Activated T-helper 2 cell treated with anti-CD3 and anti-CD28 coated beads, Interferon-gamma antibody, Interleukin-2, Interleukin-4, amounts not matched to agents 10 μg/mL and 5 μg/mL and 100 μg/mL, durations not matched to agents 14 hours and 24 hours and 36 hours (primary cell): ENCODE measurements at regions not wholly inside any gene's neighbourhood (a gene's known extent, or its start where the extent isn't known, plus 50 kb on each side); places are given as distances from the start of the nearest gene placed in this dataset.
"Not testable (repeated sequence)": the region's sequence is repeated elsewhere in the genome, so short reads cannot be mapped to it uniquely, and the experiment has no call there.

Source experiments
- DNase-seq: peaks from one replicate; pipeline ENCODE4 v3.0.0; 2021; ENCODE audit warnings: low spot score
- H3K27ac Mint-ChIP-seq: one replicate; pipeline ENCODE4 v1.8.0; 2021; ENCODE audit warnings: mixed read lengths
- H3K27me3 Mint-ChIP-seq: one replicate; pipeline ENCODE4 v1.8.0; 2021; ENCODE audit warnings: low read depth, mixed read lengths
- H3K36me3 Mint-ChIP-seq: one replicate; pipeline ENCODE4 v1.8.0; 2021; ENCODE audit warnings: low read depth, mixed read lengths
- H3K4me1 Mint-ChIP-seq: one replicate; pipeline ENCODE4 v1.8.0; 2021; ENCODE audit warnings: low read depth, mixed read lengths
- H3K4me3 Mint-ChIP-seq: one replicate; pipeline ENCODE4 v1.8.0; 2021; ENCODE audit warnings: low read depth, mild to moderate bottlenecking, moderate library complexity, mixed read lengths
- H3K9me3 Mint-ChIP-seq: one replicate; pipeline ENCODE4 v1.8.0; 2021; ENCODE audit warnings: mixed read lengths
- intact Hi-C: fragments of 100-400 bp; cut with micrococcal nuclease; formaldehyde crosslinking; loops from one replicate; pipeline ENCODE4 v1.15.1; 2023

- intact Hi-C loops: no loop called here
- Mint-ChIP-seq H3K9me3 (no peaks in the 10 kb centered on the region), H3K27ac (no peak overlapping the region), H3K36me3 (no peaks in the 10 kb centered on the region), H3K4me3 (no peak overlapping the region), H3K27me3 (no peaks in the 10 kb centered on the region), H3K4me1 (no peaks in the 10 kb centered on the region)
- no peak for DNase-seq
These were observed 336.2 kb downstream of the SLC7A11 start for GRCh38 chr4:137905930-137906329.

GRCh38 chr4:137901114-137901513, 341.0 kb downstream of the SLC7A11 start:
- Mint-ChIP-seq H3K27me3 (no peaks in the 10 kb centered on the region), H3K36me3 (no peaks in the 10 kb centered on the region)
- intact Hi-C loops: no loop called here

DNA sequence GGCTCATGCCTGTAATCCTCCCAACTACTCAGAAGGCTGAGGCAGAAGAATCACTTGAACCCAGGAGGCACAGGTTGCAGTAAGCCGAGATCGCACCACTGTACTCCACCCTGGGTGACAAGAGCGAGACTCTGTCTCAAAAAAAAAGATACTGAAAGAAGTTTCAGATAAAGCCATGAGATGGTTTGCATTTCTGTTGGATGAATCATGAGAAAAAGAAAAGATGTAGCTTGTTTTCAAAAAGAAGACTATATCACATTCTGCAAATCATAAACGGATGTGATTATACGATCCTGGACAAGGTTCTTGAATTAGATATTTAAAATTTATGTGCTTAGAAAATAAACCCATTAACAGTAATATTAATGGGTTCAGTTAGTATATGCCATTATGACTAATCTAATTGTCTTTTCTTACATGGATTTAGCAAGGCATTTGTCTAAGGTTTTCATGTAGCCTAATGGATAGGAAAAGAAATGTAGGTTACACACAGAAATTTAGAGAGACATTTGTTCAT, 345.9 kb downstream of the SLC7A11 start:
- Mint-ChIP-seq H3K27me3 (no peaks in the 10 kb centered on the region), H3K4me1 (no peaks in the 10 kb centered on the region), H3K4me3 (no peak overlapping the region), H3K27ac (no peak overlapping the region), H3K9me3 (no peaks in the 10 kb centered on the region), H3K36me3 (no peaks in the 10 kb centered on the region)
- DNase-seq: no peak
- intact Hi-C loops: no loop called here

More at GRCh38 chr4:137901114-137901513, 341.0 kb downstream of the SLC7A11 start:
- H3K4me1 Mint-ChIP-seq: no peaks in the 10 kb centered on the region
- H3K27ac Mint-ChIP-seq: no peak overlapping the region
- H3K4me3 Mint-ChIP-seq: no peak overlapping the region
- DNase-seq: no peak
- H3K9me3 Mint-ChIP-seq: no peaks in the 10 kb centered on the region

DNA sequence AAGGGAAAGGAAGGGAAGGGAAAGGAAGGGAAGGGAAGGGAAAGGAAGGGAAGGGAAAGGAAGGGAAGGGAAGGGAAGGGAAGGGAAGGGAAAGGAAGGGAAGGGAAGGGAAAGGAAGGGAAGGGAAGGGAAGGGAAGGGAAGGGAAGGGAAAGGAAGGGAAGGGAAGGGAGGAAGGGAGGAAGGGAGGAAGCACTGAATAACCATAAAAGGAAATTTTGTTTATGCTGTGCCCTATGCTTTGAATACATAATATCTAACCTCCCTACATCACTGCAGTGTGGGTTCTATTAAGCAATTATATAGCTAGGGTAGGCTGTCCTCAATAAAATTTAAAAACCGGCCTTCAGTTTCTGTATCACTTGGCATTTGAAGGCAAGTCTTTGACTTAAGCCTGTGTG, 346.6 kb downstream of the SLC7A11 start:
- H3K9me3 Mint-ChIP-seq, H3K36me3 Mint-ChIP-seq, H3K4me3 Mint-ChIP-seq, H3K27ac Mint-ChIP-seq, DNase-seq, H3K27me3 Mint-ChIP-seq, H3K4me1 Mint-ChIP-seq, intact Hi-C loops: not testable (repeated sequence)

DNA sequence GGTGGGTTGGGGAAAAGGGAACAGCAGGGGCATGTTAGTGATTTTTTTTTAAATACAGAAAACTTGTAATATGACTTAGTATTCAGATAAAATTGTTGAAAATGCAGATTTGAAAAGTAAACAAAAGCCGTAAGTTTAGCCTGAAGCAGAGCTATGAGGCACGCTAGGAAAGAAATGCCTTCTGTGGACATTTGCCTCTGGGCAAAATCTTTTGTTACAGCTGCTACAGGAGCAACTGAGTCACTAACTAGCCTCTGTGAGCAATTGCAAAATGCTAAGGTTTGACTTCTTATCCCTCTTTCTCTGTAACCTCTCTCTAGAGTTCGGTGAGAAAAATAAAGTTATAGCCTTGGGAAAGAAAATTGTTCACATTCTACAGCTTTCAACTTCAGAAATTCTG, 350.0 kb downstream of the SLC7A11 start:
- intact Hi-C loops: no loop called here
- Mint-ChIP-seq H3K4me3 (no peak overlapping the region), H3K4me1 (no peaks in the 10 kb centered on the region), H3K36me3 (no peaks in the 10 kb centered on the region), H3K9me3 (no peaks in the 10 kb centered on the region), H3K27me3 (no peaks in the 10 kb centered on the region), H3K27ac (no peak overlapping the region)
- no peak for DNase-seq

- intact Hi-C loops: no loop called here
These were observed 351.3 kb downstream of the SLC7A11 start for GRCh38 chr4:137890812-137891211.

DNA sequence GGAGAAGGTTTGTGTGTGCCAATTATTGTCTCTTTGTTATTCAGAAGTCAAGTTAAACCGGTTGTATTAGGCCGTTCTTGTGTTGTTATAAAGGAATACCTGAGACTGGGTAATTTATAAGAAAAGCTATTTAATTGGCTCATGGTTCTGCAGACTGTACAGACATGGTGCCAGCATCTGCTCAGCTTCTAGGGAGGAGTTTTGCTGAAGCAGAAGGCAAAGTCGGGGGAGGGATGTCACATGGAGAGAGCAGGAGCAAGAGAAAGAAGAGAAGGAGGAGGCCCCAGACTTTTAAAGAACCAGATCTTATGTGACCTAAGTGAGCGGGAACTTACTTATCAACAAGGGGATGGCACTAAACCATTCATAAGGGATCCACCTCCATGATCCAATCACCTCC, 349.3 kb upstream of the PCDH18 start:
- intact Hi-C loops: no loop called here
- Mint-ChIP-seq H3K27me3 (no peaks in the 10 kb centered on the region), H3K9me3 (no peaks in the 10 kb centered on the region), H3K27ac (no peak overlapping the region), H3K4me1 (no peaks in the 10 kb centered on the region), H3K36me3 (no peaks in the 10 kb centered on the region), H3K4me3 (no peak overlapping the region)
- no peak for DNase-seq

More at GRCh38 chr4:137890812-137891211, 351.3 kb downstream of the SLC7A11 start:
- no peak for DNase-seq
- H3K27ac Mint-ChIP-seq: no peak overlapping the region
- H3K27me3 Mint-ChIP-seq: no peaks in the 10 kb centered on the region
- H3K4me3 Mint-ChIP-seq: no peak overlapping the region
- no peaks in the 10 kb centered on the region for H3K9me3 Mint-ChIP-seq
- H3K36me3 Mint-ChIP-seq: no peaks in the 10 kb centered on the region
- no peaks in the 10 kb centered on the region for H3K4me1 Mint-ChIP-seq

DNA sequence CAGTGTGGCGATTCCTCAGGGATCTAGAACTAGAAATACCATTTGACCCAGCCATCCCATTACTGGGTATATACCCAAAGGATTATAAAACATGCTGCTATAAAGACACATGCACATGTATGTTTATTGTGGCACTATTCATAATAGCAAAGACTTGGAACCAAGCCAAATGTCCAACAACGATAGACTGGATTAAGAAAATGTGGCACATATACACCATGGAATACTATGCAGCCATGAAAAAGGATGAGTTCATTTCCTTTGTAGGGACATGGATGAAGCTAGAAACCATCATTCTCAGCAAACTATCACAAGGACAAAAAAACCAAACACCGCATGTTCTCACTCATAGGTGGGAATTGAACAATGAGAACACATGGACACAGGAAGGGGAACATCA, 335.8 kb upstream of the PCDH18 start:
- DNase-seq, H3K27ac Mint-ChIP-seq, H3K27me3 Mint-ChIP-seq, H3K36me3 Mint-ChIP-seq, intact Hi-C loops, H3K9me3 Mint-ChIP-seq, H3K4me1 Mint-ChIP-seq, H3K4me3 Mint-ChIP-seq: not testable (repeated sequence)

DNA sequence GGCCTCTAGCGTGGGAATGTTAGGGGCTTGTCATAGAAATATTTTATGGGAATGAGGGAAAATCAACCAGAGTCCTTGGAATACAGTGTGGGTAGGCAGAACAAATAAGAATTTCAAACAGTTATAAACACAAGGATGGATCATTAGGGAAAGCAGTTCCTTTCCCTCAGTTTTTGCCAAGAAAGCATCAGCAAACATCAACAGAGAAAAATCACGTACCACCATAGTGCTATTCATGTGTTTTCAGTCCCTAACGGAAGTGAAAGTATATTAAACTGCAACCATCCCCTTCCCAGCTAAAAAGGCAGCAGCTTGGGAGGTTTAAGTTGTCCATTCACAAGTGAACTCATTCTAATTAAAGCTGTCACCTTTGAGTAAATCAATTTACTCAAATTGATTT, 334.4 kb upstream of the PCDH18 start:
- Mint-ChIP-seq H3K27ac (no peak overlapping the region), H3K9me3 (peaks cover 9% of the 10 kb centered on the region), H3K4me3 (no peak overlapping the region), H3K36me3 (no peaks in the 10 kb centered on the region), H3K27me3 (no peaks in the 10 kb centered on the region), H3K4me1 (no peaks in the 10 kb centered on the region)
- intact Hi-C loops: no loop called here
- DNase-seq: no peak

DNA sequence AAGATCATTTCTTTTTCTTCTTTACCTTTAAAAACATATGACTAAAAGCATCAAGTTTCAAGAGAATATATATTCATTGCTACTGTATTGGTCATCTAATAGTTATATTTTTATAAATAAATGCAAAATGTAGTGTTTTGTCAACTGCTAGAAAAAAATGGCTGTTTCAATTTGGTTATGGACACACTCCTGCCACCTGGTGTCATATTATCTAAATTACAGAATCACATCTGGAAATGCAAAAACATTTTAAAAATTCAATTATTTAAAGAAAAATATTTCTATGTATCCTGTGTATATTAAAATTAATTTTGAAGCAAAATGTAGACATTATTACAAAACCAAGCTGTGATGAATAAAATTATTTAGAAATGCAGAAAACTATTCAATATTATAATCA, 329.4 kb upstream of the PCDH18 start:
- no peaks in the 10 kb centered on the region for H3K36me3 Mint-ChIP-seq
- intact Hi-C loops: no loop called here
- H3K27me3 Mint-ChIP-seq: no peaks in the 10 kb centered on the region
- no peak for DNase-seq
- H3K4me1 Mint-ChIP-seq: no peaks in the 10 kb centered on the region
- H3K9me3 Mint-ChIP-seq: peaks cover 3% of the 10 kb centered on the region
- H3K27ac Mint-ChIP-seq: no peak overlapping the region
- no peak overlapping the region for H3K4me3 Mint-ChIP-seq

DNA sequence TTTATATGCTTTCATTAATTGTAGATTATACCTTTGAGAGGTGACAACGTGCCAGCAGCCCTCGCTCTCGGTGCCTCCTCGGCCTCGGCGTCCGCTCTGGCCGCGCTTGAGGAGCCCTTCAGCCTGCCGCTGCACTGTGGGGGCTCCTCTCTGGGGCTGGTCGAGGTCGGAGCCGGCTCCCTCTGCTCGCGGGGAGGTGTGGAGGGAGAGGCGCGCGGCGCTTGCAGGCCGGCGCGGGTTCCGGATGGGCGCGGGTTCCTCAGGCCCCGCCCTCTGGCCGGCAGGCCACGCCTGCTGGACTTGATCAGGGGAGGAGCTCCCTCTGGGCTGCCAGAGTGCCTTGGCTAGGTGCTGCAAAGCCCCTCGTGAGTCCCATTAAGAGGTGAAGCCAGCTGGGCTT, 321.1 kb upstream of the PCDH18 start:
- no peaks in the 10 kb centered on the region for H3K4me1 Mint-ChIP-seq
- H3K27me3 Mint-ChIP-seq: no peaks in the 10 kb centered on the region
- intact Hi-C loops: no loop called here
- DNase-seq: no peak
- no peaks in the 10 kb centered on the region for H3K36me3 Mint-ChIP-seq
- peaks cover 12% of the 10 kb centered on the region for H3K9me3 Mint-ChIP-seq
- no peak overlapping the region for H3K4me3 Mint-ChIP-seq
- H3K27ac Mint-ChIP-seq: no peak overlapping the region

DNA sequence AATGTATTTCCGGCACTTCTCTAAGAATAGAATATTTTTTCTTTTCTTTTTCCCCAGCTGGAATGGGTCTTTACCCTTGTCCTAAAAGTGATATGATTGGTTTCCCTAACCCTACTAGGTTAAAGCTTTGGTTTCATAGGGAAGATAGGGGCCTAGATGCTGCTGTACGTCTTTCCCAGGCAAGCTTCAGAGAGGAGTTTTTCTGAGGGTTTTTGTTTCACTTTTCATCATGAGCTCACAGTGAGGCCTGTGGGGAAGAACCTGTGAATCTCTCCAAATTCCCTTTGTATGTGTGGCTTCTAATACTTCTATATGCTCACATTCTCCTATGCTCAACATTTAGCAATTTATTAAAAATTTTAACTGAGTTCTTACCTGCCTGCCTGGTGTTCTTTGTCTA, 320.0 kb upstream of the PCDH18 start:
- Mint-ChIP-seq H3K4me1 (no peaks in the 10 kb centered on the region), H3K27me3 (no peaks in the 10 kb centered on the region), H3K36me3 (no peaks in the 10 kb centered on the region), H3K9me3 (peaks cover 12% of the 10 kb centered on the region), H3K27ac (no peak overlapping the region), H3K4me3 (no peak overlapping the region)
- intact Hi-C loops: no loop called here
- DNase-seq: no peak

GRCh38 chr4:137851435-137851834, 319.1 kb upstream of the PCDH18 start:
- H3K9me3 Mint-ChIP-seq: peaks cover 12% of the 10 kb centered on the region
- H3K36me3 Mint-ChIP-seq: no peaks in the 10 kb centered on the region
- H3K27ac Mint-ChIP-seq: no peak overlapping the region
- no peaks in the 10 kb centered on the region for H3K27me3 Mint-ChIP-seq
- no peak for DNase-seq
- no peaks in the 10 kb centered on the region for H3K4me1 Mint-ChIP-seq
- intact Hi-C loops: no loop called here
- H3K4me3 Mint-ChIP-seq: no peak overlapping the region

DNA sequence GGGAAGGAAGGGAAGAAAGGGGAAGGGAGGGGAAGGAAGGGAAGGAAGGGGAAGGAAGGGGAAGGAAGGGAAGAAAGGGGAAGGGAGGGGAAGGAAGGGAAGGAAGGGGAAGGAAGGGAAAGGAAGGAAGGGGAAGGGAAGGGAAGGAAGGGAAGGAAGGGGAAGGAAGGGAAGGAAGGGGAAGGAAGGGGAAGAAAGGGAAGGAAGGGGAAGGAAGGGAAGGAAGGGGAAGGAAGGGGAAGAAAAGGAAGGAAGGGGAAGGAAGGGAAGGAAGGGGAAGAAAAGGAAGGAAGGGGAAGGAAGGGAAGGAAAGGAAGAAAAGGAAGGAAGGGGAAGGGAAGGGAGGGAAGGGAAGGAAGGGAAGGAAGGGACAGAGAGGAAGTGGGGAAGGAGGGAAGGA, 295.7 kb upstream of the PCDH18 start:
- DNase-seq, intact Hi-C loops, H3K4me1 Mint-ChIP-seq, H3K36me3 Mint-ChIP-seq, H3K9me3 Mint-ChIP-seq, H3K4me3 Mint-ChIP-seq, H3K27me3 Mint-ChIP-seq, H3K27ac Mint-ChIP-seq: not testable (repeated sequence)
